Fibroblast of lung (primary cell): ENCODE measurements at regions not wholly inside any gene's neighbourhood (a gene's known extent, or its start where the extent isn't known, plus 50 kb on each side); places are given as distances from the start of the nearest gene placed in this dataset.

Experiments
- DNase-seq, 2 donors: peaks; one replicate each; pipeline versions ENCODE4 v3.0.0 to v3.0.0-alpha.2; 2010; ENCODE audit warnings: low read depth in 2 of 2
- H2AFZ ChIP-seq: 2 replicates; pipeline ENCODE4 v1.5.1; 2012; ENCODE audit warnings: low read length, control low read depth, inconsistent platforms
- H3K27ac ChIP-seq: 2 replicates; pipeline ENCODE4 v1.5.1; 2011; ENCODE audit warnings: low read length, control low read depth; ENCODE audit not compliant: insufficient read depth
- H3K27me3 ChIP-seq: 2 replicates; pipeline ENCODE4 v1.5.1; 2011; ENCODE audit warnings: mild to moderate bottlenecking, low read length; ENCODE audit not compliant: control insufficient read depth, insufficient read depth
- H3K36me3 ChIP-seq: 2 replicates; pipeline ENCODE4 v1.5.1; 2011; ENCODE audit warnings: low read length; ENCODE audit not compliant: control insufficient read depth, insufficient read depth
- H3K4me1 ChIP-seq: 2 replicates; pipeline ENCODE4 v1.5.1; 2011; ENCODE audit warnings: low read length; ENCODE audit not compliant: control insufficient read depth, insufficient read depth; ENCODE audit errors: extremely low read depth
- H3K4me2 ChIP-seq: 2 replicates; pipeline ENCODE4 v1.5.1; 2011; ENCODE audit warnings: low read length, control low read depth; ENCODE audit not compliant: insufficient read depth; ENCODE audit errors: extremely low read depth
- H3K4me3 ChIP-seq, 4 experiments: fragments of 200-600 bp in 1 of 4; sonication (generic) in 1 of 4; replicated peaks in 1 of 4; 2 replicates each; pipeline ENCODE4 v1.5.1; 2011 to 2016; ENCODE audit warnings: low read length in 4 of 4, low read depth in 3 of 4, mild to moderate bottlenecking in 3 of 4, control low read depth in 2 of 4, inconsistent platforms in 1 of 4, mixed read lengths in 1 of 4; ENCODE audit not compliant: insufficient read depth in 1 of 4; ENCODE audit errors: control extremely low read depth in 1 of 4
- H3K79me2 ChIP-seq: 2 replicates; pipeline ENCODE4 v1.5.1; 2012; ENCODE audit warnings: mild to moderate bottlenecking, low read length, inconsistent platforms; ENCODE audit not compliant: control insufficient read depth, insufficient read depth
- H3K9ac ChIP-seq: 2 replicates; pipeline ENCODE4 v1.5.1; 2011; ENCODE audit warnings: mild to moderate bottlenecking, low read length, control low read depth; ENCODE audit not compliant: insufficient read depth
- H3K9me3 ChIP-seq: 2 replicates; pipeline ENCODE4 v1.5.1; 2012; ENCODE audit warnings: low read depth, low read length; ENCODE audit not compliant: control insufficient read depth, insufficient read depth
- H4K20me1 ChIP-seq: 2 replicates; pipeline ENCODE4 v1.5.1; 2011; ENCODE audit warnings: low read length; ENCODE audit not compliant: control insufficient read depth, insufficient read depth; ENCODE audit errors: extremely low read depth
- EZH2 ChIP-seq: IDR thresholded peaks from 2 replicates; pipeline ENCODE4 v1.5.1; 2012; ENCODE audit warnings: low read length, control low read depth, mild to moderate bottlenecking; ENCODE audit errors: missing control alignments
- TF ChIP-seq, protein P1 (sequence below), 2 donors: IDR thresholded peaks in 1 of 2; conservative IDR thresholded peaks in 1 of 2; 1 replicate in 1 of 2; 2 replicates in 1 of 2; pipeline ENCODE4 v1.5.1; 2011 to 2012; ENCODE audit warnings: low read length in 2 of 2, control low read depth in 1 of 2, inconsistent platforms in 1 of 2, low read depth in 1 of 2, mild to moderate bottlenecking in 1 of 2

DNA sequence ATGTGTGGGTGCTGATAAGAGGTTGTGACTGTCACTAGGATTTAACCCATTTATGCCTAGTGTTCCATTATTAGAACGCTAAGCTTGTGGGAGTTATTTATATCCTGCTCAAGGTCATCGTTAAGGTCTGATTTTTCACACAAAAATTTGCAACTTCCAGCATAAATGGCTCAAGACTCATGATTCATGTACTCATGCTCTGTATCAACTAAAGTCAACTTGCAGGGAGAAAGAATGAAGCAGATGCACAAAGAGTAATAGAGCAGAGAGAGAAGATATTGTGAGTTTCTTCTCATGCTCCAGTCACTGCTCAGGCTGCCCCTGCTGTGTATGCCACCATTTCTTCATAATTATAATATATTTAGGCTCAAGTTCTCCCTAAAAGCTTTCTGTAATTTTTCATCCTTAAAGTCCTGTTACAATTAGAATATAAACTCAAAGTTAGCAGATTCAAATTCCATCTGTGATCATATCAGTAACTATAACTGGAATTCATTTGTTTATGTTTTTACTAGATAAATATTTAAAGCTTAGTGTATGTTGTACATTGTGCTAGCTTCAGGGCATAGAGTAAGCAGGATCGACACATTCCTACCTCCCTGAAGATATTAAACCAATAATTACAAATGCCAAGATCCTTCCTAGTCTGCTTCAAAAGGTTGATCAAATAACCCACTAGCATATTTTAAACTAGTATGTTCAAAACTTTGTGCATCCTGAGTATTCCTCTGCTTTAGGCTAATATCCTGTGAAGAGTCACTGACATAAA, 136.7 kb downstream of the NUDT12 start:
- no peak overlapping the region for H3K27ac ChIP-seq
- H3K4me1 ChIP-seq: no peaks in the 10 kb centered on the region
- H3K4me3 ChIP-seq: no peak overlapping the region
- no peaks in the 10 kb centered on the region for H4K20me1 ChIP-seq
- no peak overlapping the region for H3K9ac ChIP-seq
- no peak overlapping the region for H3K4me2 ChIP-seq
- no peaks in the 10 kb centered on the region for H3K36me3 ChIP-seq
- H2AFZ ChIP-seq: no peak overlapping the region
- no peaks in the 10 kb centered on the region for H3K9me3 ChIP-seq
- H3K79me2 ChIP-seq: no peaks in the 10 kb centered on the region
- no peak for TF ChIP-seq EZH2
- TF ChIP-seq, protein P1, sequence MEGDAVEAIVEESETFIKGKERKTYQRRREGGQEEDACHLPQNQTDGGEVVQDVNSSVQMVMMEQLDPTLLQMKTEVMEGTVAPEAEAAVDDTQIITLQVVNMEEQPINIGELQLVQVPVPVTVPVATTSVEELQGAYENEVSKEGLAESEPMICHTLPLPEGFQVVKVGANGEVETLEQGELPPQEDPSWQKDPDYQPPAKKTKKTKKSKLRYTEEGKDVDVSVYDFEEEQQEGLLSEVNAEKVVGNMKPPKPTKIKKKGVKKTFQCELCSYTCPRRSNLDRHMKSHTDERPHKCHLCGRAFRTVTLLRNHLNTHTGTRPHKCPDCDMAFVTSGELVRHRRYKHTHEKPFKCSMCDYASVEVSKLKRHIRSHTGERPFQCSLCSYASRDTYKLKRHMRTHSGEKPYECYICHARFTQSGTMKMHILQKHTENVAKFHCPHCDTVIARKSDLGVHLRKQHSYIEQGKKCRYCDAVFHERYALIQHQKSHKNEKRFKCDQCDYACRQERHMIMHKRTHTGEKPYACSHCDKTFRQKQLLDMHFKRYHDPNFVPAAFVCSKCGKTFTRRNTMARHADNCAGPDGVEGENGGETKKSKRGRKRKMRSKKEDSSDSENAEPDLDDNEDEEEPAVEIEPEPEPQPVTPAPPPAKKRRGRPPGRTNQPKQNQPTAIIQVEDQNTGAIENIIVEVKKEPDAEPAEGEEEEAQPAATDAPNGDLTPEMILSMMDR (conservative IDR thresholded peaks at IDR 0.05 in 1 of 2, IDR thresholded peaks at IDR 0.05 in 1 of 2; ENCODE audit: low read depth in 1 of 2, low read length in 2 of 2): no peak
- H3K27me3 ChIP-seq: no peaks in the 10 kb centered on the region
- DNase-seq: peak; percentile 12 to 82

DNA sequence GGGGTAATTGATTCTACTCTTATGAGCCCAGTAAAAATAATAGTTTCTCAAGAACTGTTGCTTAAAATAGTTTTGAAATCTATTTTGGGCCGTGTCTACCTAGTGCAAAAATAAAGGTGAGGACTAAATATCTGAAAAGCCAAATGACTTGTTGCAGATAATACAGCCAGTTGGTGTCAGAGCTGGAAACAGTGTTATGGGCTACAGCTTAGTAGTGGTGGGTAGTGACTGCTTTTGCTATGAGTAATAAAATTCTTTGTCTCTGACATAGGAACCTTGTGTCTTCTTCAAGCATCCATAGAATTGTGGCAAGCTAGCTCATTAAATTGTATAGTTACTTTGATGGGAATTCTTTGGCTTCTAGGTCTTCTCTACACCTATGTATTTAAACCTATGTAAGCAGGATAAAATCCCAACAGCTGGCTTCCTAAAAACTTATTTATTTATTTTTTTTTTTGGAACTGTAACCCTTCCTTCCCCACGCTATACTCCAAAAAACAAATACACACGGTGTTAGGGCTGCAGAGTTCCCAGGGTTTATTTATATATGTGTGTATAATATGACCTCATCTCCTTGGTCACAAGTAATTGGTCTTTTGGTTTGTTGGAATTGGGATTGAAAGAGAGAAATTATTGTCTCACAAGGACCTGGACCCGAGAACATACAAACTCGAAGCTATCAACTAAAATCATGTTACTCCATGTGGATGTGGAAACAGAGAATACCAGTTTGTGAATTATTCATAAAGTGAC, 138.0 kb downstream of the NUDT12 start:
- Histone ChIP-seq H2AFZ (no peak overlapping the region), H3K4me2 (no peak overlapping the region), H3K79me2 (no peaks in the 10 kb centered on the region), H3K4me1 (no peaks in the 10 kb centered on the region), H4K20me1 (no peaks in the 10 kb centered on the region), H3K4me3 (no peak overlapping the region), H3K36me3 (no peaks in the 10 kb centered on the region), H3K9me3 (no peaks in the 10 kb centered on the region), H3K27me3 (no peaks in the 10 kb centered on the region), H3K27ac (no peak overlapping the region), H3K9ac (no peak overlapping the region)
- DNase-seq: peak; percentile 35 to 91
- TF ChIP-seq EZH2: no peak
- TF ChIP-seq, protein P1 (conservative IDR thresholded peaks at IDR 0.05 in 1 of 2, IDR thresholded peaks at IDR 0.05 in 1 of 2; ENCODE audit: low read depth in 1 of 2, low read length in 2 of 2): no peak

DNA sequence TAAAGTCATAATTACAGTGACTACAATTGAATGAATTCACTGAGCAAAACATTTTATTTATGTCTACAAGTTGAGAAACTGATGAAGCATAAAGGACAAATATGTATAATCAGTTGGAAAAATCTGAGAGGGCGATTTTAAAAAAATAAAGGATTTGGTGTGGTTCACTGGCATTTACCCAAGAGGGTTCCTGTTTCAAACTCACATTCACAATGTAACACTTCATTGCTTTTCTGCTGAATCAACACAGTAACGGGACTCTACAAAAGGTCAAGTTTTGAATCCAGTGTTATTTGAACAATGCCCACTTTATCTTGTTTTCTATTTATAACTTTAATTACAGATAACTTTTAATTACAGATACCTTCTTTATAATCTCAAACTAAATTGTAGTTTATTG, 138.6 kb downstream of the NUDT12 start:
- H3K27me3 ChIP-seq: no peaks in the 10 kb centered on the region
- H3K4me1 ChIP-seq: no peaks in the 10 kb centered on the region
- H3K4me3 ChIP-seq: no peak overlapping the region
- H3K4me2 ChIP-seq: no peak overlapping the region
- no peaks in the 10 kb centered on the region for H3K36me3 ChIP-seq
- no peak for TF ChIP-seq EZH2
- TF ChIP-seq, protein P1 (conservative IDR thresholded peaks at IDR 0.05 in 1 of 2, IDR thresholded peaks at IDR 0.05 in 1 of 2; ENCODE audit: low read depth in 1 of 2, low read length in 2 of 2): no peak
- no peak overlapping the region for H3K9ac ChIP-seq
- peak; percentile 66 to 78 for DNase-seq
- H3K9me3 ChIP-seq: no peaks in the 10 kb centered on the region
- no peaks in the 10 kb centered on the region for H3K79me2 ChIP-seq
- H3K27ac ChIP-seq: no peak overlapping the region
- H2AFZ ChIP-seq: no peak overlapping the region
- no peaks in the 10 kb centered on the region for H4K20me1 ChIP-seq
